ENCODE measurements at regions not wholly inside any gene's neighbourhood (a gene's known extent, or its start where the extent isn't known, plus 50 kb on each side); places are given as distances from the start of the nearest gene placed in this dataset.
A peak's percentile ranks its signal among the peaks of the same experiment; 100 is the strongest.
"Not testable (repeated sequence)": the region's sequence is repeated elsewhere in the genome, so short reads cannot be mapped to it uniquely, and the experiment has no call there.

DNA sequence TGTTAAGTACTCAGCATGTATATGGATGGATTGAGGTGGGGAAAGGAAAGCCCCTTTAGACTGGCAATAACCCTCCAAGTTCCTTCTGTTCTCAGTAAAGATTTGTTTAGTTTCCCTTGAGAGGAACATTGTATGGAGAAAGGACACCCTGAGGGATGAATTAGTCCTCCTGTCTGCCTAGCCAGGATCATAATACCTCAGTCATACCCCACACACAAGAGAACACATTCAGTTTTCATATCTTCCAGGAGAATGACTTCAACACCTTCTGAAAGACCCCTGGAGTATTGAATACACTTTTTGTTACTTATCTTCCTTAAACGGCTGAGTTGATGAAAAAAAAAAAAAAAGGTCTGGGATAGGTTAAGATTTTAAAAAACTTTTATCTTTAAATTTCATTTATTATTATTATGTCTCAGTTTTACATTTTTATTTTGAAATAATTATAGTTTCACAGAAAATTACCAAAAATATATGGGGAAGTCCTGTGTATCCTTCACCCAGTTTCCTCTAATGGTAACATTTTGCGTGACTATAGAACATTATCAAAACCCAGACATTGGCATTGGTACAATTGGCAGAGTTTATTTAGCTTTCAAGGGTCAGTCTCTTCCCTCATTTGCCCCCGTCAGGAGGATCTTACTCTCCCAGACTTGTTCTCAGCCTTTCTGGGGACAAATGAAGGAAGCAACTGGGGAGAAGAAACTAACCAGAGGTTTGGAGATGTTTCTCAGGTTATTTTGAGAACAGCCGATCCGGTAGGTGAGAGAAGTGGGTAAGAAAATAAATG is 88.0 kb downstream of the ACTBL2 start:
- DNase-seq: no peak

DNA sequence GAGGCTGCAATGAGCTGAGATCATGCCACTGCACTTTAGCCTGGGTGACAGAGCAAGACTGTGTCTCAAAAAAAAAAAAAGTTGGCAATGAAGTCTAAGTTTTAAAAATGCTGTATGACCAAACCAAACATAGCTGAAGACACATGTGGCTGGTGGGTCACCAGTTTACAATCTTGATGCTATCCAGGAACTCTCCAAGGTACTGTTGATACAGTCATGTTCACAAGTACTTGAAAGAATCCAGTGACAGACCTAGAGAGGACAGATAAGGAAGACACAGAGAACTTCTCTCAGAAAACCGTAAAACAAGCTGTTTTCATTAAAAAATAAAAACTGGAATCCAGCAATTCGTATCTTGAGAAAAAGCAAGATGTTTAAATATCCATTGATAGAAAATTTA is 95.7 kb downstream of the ACTBL2 start:
- DNase-seq: peak; percentile 30

DNA sequence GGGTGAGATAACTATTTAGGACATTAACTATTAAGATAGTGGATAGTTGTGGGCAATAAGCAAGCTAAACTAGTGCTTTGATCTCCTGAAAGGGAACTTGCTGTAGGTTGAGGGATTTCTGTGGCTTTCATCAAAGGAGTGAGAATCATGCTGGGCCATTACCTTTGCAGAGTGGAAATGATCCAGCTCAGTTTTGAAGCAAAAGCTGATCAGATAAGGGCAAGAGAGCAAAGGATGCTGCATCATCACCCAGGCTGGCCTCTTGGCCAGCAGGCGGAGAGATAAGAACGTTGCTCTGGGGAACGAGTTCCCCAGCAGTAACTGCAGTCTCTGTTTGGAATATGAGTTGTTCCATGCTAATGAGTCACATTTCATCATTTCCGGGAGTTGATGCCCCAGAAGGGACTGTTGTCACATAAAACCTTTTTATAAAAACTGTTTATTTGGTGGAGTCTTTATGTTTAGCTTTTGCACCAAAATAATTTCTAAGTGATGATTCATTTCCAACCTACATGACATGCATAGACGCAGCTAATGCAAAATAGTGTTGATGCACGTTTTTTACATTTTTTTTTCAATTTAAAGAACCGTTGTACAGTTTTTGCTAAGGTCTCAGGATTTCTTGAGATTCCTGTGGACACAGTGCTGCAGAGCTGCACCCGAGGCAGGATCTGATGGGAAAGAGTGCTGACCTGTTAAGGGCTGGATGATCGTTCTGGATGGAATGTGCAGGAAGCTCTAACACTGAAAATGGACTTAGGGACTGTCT is 99.3 kb downstream of the ACTBL2 start:
- peak; percentile 76 for DNase-seq

DNA sequence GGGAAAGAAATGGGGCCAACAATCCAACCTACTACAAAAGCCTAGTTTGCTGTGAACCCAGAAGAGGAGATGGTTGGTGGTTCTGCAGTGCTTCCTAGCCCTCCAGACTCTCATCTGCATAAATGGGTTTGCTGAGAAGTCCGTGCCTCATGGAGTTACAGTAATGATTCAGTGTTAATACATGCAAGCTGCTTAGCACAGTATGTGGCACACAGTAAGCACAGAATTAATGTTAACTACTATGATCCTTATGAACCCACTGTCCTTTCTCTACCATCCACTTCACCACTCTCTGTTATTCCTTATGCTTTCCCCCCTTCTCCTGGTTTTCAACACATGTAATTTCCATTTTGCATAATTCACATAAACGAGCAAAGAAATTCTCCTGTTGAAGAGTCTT is 100.0 kb downstream of the ACTBL2 start:
- no peak for DNase-seq

DNA sequence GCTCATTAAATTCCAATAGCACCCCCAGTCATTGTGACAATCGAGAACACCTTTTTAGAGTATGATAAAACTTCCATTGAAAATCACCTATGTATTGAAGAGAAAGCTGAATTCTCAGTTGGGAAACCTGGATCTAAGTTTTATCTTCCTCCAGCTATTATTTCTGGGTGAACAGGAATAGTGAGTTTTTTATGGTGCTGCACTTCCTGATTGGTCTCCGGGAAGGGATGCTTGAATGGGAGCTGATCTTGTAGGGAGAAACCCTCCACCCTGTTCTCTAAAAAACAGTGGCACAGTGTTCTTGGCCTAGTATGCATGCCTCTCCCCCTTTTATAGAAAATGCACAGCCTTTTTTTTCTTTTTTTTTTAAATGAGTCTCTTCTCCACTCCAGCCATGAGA is 112.2 kb downstream of the ACTBL2 start:
- DNase-seq: no peak

DNA sequence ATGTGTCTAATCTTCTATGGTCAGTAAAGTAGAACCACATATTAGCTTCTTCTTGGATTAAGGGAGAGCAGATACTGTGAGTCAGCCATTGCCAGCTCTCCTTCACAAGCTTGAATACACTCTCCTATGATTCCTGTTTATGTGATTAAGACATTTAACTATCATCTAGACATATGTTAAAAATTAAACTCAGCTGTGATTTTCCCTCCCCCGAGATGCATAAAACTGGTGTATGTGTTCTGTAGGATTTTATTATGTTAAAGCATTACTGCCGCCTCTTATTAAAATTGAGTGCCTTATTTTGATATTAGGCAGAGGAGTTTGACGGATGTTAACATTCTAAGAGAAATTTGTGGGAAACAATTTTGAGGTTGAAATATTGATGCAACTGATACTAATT is 114.6 kb downstream of the ACTBL2 start:
- no peak for DNase-seq

DNA sequence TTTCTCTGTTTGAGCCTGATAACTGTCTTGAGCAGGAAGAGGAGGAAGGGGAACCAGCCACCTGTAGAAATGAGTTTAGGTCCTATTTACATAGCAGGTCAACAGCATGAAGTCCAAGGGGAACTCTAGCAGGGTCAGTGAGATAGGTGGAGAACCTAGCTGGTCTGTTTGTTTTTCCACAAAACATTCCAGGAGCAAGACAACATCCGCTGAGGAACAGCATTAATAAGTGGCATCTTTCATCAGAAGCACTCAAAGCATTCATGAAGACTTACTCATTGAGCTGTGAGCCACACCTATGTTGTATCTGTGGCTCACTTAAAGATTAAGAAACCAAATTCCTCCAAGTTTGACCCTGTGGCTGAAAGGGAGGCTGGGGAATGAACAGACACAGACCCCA is 115.9 kb downstream of the ACTBL2 start:
- no peak for DNase-seq

DNA sequence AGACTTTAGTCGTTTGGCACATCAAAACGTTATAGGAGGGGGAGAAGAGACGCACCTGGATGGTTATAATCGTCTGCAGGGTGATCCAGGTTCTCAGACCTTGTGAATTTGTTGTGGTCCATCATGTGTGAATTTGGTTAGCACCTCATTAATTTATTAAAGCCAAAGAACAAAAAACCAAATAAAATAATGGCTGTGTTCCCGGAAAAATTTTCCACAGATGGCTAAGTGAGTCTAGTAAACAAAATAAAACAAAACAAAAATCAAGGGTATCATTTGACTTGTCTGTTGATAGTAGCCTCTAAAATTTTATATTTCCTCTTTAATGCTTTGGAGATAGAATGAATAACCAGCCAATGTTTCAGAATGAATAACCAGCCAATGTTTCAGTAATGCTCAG is 119.7 kb downstream of the ACTBL2 start:
- DNase-seq: no peak

DNA sequence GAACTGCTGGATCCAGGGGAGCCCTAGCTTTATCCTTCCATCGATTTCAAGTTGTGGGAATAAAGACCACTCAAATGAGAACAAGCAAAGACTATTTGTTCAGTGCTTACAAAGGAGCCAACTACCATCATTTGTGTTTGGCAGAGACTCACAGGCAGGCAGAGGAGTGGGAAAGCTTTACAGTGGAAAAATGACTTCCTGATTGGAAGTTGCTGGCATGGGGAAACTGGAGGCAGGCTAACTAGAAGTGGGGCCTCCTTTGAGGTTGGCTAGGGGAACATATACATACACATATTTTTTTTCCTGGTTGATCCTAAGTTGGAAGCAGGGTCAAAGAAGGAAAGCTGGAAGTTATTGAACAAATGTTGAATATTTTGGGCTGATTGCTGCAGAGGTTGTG is 121.7 kb downstream of the ACTBL2 start:
- DNase-seq: no peak

DNA sequence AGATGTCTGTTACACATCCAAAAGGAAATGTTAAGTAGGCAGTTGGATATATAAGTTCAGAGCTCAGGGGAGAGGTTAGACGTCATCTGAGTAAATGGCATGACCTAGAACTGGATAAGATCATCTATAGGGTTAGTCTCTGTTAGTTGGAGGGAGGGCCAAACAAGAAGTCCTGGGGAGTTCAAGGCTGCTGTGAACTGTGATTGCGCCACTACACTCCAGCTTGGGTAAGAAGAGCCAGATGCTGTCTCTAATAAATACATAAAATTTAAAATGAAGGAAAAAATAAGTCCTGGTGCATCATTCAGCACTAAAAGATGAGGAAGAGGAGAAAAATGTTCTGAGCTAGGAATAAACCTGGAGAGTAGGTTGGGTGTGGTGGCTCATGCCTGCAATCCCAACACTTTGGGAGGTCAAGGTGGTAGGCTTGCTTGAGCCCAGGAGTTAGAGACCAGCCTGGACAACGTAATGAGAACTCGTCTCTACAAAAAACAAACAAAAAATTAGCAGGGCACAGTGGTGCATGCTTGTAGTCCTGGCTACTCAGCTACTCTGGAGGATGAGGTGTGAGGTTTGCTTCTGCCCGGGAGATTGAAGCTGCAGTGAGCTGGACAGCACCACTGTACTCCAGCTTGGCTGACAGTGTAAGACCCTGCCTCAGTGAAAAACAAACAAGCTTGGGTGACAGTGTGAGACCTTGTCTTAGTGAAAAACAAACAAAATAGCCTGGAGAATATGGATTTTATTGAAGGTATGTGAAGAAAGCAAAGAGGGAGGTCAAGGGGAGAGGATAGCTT is 123.6 kb downstream of the ACTBL2 start:
- no peak for DNase-seq

DNA sequence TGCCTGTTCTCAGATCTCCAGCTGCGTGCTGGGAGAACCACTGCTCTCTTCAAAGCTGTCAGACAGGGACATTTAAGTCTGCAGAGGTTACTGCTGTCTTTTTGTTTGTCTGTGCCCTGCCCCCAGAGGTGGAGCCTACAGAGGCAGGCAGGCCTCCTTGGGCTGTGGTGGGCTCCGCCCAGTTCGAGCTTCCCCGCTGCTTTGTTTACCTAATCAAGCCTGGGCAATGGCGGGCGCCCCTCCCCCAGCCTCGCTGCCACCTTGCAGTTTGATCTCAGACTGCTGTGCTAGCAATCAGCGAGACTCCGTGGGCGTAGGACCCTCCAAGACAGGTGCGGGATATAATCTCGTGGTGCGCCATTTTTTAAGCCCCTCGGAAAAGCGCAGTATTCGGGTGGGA is 125.8 kb downstream of the ACTBL2 start:
- DNase-seq: not testable (repeated sequence)

DNA sequence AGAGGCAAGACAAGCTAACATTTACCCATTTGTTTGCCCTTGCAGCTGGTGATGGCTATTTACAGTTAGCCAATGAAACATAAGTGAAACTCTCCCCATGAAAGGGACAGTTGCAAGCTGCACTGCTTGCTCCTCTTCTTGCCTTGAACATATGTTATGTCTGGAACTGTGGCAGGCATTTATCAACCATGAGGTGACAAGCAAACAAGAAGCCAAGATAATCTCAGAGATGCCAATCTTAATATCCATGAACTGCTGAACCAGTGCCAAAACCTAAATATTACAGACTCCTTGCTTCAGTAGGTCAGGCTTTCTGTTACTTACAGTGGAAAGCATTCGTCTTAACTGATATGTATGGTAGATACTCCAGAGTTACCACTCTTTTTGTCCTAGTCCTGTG is 133.4 kb downstream of the ACTBL2 start:
- peak; percentile 4 for DNase-seq

DNA sequence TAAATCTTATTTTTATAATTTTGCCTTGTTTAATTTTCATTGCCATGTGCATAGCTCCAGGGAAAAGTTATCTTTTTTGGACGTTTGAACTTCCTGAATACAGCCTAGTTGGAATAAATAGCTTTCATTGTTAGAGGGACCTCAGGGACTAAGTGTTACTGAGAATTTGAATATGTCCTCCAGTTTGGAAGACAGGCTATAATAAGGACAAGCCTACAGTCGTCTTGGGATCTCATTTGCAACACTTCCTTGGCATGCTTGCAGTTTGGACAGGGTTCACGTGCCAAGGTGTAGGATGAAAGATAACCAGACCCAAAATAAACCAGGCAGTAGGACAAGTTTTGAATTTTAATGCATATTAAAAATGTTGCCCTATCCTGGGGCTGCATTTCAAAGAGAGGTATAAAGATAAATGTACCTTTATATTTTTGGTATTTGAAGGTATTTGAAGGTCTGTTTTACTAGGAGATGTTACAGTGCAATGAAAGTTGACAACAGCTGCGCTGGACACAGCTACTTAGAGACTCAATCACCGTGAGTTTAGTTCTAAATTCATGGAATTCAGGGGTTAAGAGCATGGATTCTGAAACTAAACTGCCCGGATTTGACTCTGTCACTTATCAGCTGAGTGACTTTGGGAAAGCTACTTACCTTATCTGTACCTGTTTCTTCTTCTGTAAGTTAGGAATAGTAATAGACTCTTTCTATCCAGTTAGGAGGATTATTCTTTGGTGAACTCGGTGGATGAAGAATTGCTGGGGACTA is 134.1 kb downstream of the ACTBL2 start:
- DNase-seq: no peak

DNA sequence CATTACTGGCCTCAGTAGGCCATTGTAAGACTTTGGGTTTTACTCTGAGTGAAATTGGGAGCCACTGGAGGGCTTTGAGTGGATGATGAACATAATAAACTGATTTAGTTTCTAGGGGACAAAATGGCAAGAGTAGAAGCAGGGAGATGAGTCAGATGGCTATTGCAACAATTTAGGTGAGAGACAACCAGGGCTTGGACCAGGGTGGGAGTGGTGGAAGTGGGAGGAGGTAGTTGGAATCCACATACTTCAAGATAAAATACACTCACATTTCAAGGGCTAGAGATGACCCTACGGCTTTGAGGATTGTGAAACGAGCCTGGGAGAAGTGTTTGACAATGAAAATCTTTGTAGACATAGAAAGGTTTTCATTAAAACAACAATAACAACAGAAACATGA is 136.3 kb downstream of the ACTBL2 start:
- DNase-seq: no peak

DNA sequence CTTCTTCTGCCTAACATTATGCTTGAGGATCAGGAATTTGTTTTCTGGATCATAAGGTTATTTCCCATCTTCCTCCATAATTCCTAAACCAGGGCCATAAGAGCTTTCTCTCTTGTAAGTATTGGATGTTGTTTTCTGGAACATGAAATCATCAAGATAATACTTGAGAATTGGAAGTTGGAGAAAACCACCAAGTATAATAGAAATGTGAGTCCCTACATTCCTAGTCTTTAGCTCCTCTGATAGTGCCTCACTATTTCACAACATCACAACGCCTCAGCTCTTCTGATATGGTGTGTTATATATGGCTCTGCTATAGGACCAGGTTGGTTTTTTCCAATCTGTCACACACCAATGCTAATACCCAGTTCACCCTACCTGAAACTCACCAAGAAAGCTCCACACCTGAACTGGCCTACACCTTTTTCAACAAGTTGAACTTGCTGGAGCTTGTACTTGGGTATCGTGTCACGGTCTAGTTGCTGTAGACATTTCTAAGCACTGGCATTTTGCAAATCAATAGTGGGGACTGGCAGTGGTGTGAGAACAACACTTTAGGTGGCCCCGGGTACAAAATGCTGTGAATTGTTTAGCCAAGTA is 141.1 kb downstream of the ACTBL2 start:
- no peak for DNase-seq

DNA sequence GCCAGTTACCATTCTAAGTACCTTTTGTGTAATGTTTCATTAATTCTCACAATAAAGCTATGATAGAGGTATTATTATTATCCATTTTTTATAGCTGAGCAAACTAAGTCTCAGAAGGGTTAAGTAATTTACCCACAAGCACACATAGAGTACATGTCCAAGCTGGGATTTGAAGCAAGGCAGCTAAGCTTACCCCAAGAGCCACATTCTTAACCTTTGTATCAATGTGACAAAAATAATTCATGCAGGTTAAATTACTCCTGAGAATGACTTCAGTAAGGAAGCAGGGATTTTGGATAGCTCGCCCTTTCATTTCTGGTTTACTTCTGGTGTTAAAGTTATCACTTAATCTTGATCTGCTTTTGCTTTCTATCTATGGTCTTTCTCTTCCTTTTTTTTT is 141.9 kb downstream of the ACTBL2 start:
- DNase-seq: no peak

DNA sequence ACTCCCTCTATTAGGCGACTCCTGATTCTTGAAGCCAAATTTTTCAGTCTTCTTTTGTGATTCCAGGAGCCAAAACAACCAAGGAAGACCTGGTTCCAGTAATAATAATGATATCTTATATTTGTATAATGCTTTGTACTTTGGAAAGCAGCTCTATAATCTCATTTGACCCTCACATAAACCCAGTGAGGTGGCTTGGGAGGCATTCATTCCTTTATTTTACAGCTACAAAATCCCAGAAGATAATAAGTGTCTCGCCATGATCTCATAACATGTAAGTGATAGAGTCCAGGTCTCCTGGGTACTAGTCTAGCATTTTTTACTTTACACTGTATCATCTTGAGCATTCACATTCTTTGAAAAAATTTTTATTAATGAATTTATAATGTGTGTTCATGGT is 143.1 kb downstream of the ACTBL2 start:
- no peak for DNase-seq

DNA sequence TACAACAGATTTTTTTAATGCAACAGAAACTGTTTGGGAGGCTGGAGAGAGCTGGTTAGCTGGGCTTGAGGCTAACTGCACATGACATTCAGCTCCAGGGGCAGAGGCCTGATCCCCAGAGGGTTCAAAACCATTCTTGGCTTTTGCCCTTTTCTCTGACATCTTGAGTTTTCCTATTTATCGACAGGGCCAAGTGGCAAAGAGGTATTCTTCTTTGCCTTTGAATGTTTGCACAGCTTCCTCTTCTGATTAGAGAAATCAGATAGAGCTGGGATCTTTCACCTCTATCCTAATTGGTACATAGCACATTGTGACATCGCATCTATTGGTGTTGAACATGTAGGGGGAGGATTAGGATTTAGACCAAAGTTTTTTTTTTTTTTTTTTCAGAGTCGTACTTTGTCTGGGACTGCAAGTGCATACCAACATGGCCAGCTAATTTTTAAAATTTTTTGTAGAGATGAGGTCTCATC is 143.7 kb downstream of the ACTBL2 start:
- no peak for DNase-seq

DNA sequence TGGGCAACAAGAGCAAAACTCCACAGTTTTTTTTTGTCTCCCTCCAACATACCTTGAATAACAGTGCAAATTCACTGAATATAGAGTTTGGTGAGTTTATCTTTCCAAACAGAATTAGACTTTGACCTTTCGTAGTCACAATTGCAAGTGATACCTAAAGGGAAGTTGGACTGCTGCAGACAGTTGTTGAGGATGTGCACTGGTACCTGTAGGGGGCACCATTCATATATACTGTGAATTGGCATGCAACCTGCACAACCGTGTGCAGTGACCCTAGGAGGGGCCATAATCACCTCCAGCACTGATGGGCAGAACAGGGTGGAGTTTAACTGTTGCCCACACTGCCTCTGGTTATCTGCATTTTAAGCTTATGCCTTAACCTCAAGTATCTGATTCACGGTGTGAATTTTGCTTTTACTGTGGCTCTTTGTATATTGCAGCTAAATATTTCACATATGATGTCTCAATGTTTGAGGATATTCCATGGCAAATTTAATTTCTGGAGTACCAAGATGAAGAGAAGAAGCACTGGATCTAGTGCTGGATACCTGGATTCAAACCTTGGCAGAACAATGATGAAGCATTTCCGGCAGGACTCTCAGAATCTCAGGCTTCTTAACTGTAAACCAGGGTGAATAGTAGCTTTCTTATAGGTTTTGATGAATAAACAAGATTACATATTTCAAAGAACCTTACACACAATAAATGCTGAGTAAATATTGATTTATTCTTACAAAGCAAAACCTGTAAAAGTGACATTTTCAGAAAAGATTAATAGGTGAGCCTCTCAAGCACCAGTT is 144.3 kb downstream of the ACTBL2 start:
- DNase-seq: peak; percentile 79

DNA sequence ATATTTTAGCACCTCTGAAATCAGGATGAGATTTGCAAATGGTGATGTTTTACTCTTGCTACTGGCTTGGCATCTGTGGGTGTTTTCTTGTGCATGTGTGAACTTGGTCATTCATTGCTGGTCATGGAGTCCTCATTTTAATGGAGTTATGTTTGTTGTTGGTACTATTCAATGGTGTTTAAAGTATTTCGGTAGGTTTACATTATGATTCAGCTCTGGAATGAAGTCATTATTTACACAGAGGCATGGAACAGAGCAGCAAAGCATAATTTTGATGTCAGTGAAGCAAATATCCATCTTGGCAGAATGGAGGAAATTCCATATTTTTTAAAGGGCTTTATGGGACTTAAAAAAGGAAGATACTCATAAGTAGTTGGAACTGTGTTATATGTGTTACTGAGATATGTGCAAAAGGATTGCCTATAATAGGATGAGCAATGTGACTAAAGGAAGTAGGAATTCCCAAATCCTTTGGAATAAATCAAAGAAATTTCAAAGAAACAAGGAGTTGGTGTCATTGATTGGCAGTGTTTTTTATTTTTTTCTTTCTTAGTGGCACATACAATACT is 147.4 kb downstream of the ACTBL2 start:
- no peak for DNase-seq

DNA sequence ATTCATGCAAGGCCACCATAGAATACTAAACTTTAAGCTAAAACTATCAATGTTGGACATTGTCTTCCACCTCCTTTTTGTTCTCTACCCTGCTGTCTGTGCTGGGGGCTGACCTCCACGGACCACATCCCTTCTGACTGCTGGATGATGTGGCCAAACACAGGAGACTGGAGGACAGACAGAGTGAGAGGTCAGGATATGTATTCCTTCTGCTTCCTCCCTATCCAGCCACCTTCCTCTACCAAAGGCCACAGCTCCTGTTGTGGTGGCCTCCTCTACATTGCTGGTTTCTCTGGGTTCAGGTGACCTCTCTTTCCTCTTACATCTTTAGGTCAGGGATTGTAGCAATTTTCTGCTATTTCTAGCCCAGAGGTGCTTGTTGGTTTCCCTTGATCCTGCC is 148.1 kb downstream of the ACTBL2 start:
- no peak for DNase-seq
